Activated B cell treated with CpG ODN at 0.5 μM for 24 hours (primary cell): ENCODE measurements at regions not wholly inside any gene's neighbourhood (a gene's known extent, or its start where the extent isn't known, plus 50 kb on each side); places are given as distances from the start of the nearest gene placed in this dataset.

Source experiments
- ATAC-seq: fragments of 200-7000 bp; cut with Tn5 transposase; one replicate; pipeline ENCODE4 v1.10.0; 2021; ENCODE audit warnings: low read depth, mild to moderate bottlenecking, moderate library complexity
- CTCF ChIA-PET: fragments of 350-600 bp; sonication (Branson Sonifier 250); formaldehyde crosslinking; loops from one replicate; lab custom pipeline; 2021; ENCODE audit warnings: antibody characterized with exemption; lab: Charles Lee
- POLR2A ChIA-PET: fragments of 350-600 bp; sonication (Branson Sonifier 250); formaldehyde crosslinking; loops from one replicate; lab custom pipeline; 2021; ENCODE audit warnings: antibody characterized with exemption; lab: Charles Lee
- DNase-seq: peaks from one replicate; pipeline ENCODE4 v3.0.0; 2022
- H3K27ac Mint-ChIP-seq: one replicate; pipeline ENCODE4 v1.8.0; 2020; ENCODE audit warnings: mixed read lengths
- H3K27me3 Mint-ChIP-seq: one replicate; pipeline ENCODE4 v1.8.0; 2021; ENCODE audit warnings: mixed read lengths
- H3K36me3 Mint-ChIP-seq: one replicate; pipeline ENCODE4 v1.8.0; 2021; ENCODE audit warnings: low read depth, mixed read lengths
- H3K4me1 Mint-ChIP-seq: one replicate; pipeline ENCODE4 v1.8.0; 2021; ENCODE audit warnings: mixed read lengths
- H3K4me3 Mint-ChIP-seq: one replicate; pipeline ENCODE4 v1.8.0; 2020; ENCODE audit warnings: mild to moderate bottlenecking, mixed read lengths
- H3K9me3 Mint-ChIP-seq: one replicate; pipeline ENCODE4 v1.8.0; 2020; ENCODE audit warnings: mixed read lengths
- intact Hi-C: fragments of 100-400 bp; cut with micrococcal nuclease; formaldehyde crosslinking; loops from one replicate; pipeline ENCODE4 v1.15.1; 2024
- TF ChIP-seq, protein P1 (sequence below): fragments of 200-600 bp; IDR thresholded peaks from one replicate; pipeline ENCODE4 v1.8.0; 2022; ENCODE audit warnings: antibody characterized with exemption, mild to moderate bottlenecking

DNA sequence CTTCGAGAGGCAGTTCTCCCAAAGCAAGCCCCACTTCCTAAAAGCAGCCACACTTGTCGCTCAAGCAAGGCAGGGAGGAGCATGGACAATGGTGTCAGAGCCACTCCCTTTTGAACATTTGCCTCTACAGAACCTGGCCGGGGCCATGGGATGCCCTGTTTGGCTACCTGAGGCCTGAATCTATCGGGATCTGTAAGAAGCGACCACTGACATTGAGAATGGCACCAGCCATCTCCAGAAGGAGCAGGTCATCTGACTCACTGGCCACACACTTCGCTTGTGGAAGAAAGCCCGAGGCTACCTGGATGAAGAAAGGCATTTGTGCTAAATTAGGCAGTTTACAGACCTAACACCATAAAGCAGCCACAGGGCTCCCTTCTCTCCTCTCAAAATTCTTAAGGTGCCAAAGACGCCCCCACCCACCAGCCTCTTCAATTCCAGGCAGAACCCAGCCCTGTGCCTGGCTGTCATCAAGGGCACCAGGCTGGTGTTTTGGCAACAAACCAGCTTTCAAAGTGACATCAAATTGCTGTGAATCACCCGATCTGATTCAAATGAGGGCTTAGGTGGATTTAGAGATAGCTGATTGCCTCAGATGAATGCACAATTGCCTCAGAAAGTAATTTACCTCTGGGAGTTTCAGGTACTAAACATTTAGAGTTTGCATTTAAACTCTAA is 104.8 kb downstream of the ETS2 start:
- no peak for ATAC-seq
- no peaks in the 10 kb centered on the region for H3K36me3 Mint-ChIP-seq
- no peaks in the 10 kb centered on the region for H3K4me1 Mint-ChIP-seq
- H3K27ac Mint-ChIP-seq, result no peak overlapping the region
- intact Hi-C loops, result no loop called here
- TF ChIP-seq, protein P1, sequence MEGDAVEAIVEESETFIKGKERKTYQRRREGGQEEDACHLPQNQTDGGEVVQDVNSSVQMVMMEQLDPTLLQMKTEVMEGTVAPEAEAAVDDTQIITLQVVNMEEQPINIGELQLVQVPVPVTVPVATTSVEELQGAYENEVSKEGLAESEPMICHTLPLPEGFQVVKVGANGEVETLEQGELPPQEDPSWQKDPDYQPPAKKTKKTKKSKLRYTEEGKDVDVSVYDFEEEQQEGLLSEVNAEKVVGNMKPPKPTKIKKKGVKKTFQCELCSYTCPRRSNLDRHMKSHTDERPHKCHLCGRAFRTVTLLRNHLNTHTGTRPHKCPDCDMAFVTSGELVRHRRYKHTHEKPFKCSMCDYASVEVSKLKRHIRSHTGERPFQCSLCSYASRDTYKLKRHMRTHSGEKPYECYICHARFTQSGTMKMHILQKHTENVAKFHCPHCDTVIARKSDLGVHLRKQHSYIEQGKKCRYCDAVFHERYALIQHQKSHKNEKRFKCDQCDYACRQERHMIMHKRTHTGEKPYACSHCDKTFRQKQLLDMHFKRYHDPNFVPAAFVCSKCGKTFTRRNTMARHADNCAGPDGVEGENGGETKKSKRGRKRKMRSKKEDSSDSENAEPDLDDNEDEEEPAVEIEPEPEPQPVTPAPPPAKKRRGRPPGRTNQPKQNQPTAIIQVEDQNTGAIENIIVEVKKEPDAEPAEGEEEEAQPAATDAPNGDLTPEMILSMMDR, result no peak
- H3K9me3 Mint-ChIP-seq, result no peaks in the 10 kb centered on the region
- ChIA-PET CTCF (no interaction called here), POLR2A (no interaction called here)
- H3K27me3 Mint-ChIP-seq, result peaks cover 2% of the 10 kb centered on the region
- no peak overlapping the region for H3K4me3 Mint-ChIP-seq
- DNase-seq, result no peak

DNA sequence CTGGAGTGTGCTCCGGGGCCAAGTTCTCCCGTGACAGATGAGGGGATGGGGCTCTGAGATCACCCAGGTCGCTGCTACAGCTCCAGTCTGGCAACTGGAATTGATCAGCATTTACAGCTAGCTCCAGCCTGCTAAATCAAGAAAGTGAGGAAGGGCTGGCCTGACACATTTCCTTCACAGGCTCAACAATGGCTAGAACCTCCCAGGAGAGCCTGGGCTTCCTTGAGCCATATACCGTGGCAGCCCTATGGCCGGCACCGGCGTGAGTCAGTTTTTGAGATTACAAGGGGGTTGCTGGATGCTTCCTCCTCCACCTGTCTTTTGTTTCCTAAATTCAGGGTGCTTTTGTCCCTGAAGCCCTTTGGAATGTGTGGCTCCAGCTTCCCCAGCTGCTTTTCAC is 104.2 kb downstream of the ETS2 start:
- Mint-ChIP-seq H3K9me3 (no peaks in the 10 kb centered on the region), H3K4me1 (no peaks in the 10 kb centered on the region), H3K27ac (no peak overlapping the region), H3K27me3 (peaks cover 2% of the 10 kb centered on the region), H3K36me3 (no peaks in the 10 kb centered on the region), H3K4me3 (no peak overlapping the region)
- CTCF ChIA-PET, result no interaction called here
- TF ChIP-seq, protein P1, result no peak
- POLR2A ChIA-PET, result no interaction called here
- ATAC-seq (no peak), DNase-seq (no peak)
- intact Hi-C loops, result no loop called here

DNA sequence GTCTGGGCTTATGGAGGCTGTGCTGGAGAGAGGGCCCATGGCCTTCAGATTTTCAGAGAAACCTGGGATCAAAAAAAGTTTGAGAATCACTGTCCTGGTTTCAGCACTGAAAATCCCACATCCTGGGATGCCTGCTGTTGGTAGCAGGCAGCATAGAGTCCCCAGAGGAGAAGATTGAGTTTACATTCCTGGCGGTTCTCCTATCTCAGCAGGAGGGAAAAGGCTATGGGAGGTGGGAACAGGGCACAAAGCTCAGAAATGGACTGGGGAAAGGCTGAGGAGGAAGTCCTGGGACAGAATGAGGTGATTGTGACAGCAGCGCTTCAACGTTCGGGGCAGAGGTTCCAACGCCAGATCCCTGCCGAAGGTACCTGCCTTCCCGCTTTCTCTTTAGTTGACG is 103.4 kb downstream of the ETS2 start:
- ChIA-PET POLR2A (no interaction called here), CTCF (no interaction called here)
- intact Hi-C loops, result no loop called here
- Mint-ChIP-seq H3K9me3 (no peaks in the 10 kb centered on the region), H3K36me3 (no peaks in the 10 kb centered on the region), H3K4me1 (no peaks in the 10 kb centered on the region), H3K27me3 (peaks cover 2% of the 10 kb centered on the region), H3K4me3 (no peak overlapping the region), H3K27ac (no peak overlapping the region)
- ATAC-seq (no peak), DNase-seq (no peak)
- TF ChIP-seq, protein P1, result no peak

DNA sequence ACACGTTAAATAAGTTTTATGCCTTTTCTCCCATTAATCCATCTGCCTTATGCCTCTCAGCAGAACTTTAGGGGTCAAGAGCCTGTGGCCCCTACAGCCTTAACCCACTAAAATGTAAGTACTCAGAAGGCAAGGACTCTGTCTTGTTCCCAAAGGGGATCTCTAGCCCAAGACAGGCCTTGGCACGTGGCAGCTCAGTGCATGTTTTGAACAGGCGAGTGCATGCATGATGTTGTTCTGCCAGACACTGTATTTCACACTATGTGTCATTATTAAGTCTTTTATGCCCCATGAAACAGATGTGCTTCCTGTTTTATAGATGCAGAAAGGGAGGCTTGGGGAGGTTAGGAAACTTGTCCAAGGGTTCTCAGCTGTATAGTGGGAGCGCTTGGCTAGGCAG is 102.8 kb downstream of the ETS2 start:
- Mint-ChIP-seq H3K27ac (no peak overlapping the region), H3K4me3 (no peak overlapping the region), H3K27me3 (peaks cover 2% of the 10 kb centered on the region), H3K36me3 (no peaks in the 10 kb centered on the region), H3K4me1 (no peaks in the 10 kb centered on the region), H3K9me3 (no peaks in the 10 kb centered on the region)
- DNase-seq (no peak), ATAC-seq (no peak)
- intact Hi-C loops, result no loop called here
- ChIA-PET POLR2A (no interaction called here), CTCF (no interaction called here)
- TF ChIP-seq, protein P1, result no peak

DNA sequence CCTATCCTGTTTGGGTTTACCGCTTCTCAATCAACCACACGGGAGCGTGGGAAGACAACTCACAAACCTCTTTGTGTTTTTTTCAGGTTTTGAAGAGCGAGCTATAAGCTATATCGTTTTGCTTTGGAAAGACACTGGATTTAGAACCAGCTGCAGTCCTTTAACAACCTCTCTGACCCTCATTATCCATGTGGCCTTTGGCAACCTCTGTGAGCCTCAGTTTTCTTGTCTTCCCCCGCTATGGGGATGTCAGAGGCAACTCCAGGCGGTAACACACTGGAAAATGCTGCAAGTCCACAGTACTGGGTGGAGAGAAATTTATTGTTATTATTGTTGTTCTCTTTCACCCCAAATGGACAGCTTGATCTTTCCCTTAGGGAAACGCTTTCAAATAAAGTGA is 100.0 kb downstream of the ETS2 start:
- TF ChIP-seq, protein P1, result no peak
- H3K4me3 Mint-ChIP-seq, result no peak overlapping the region
- H3K27me3 Mint-ChIP-seq, result no peaks in the 10 kb centered on the region
- H3K36me3 Mint-ChIP-seq, result no peaks in the 10 kb centered on the region
- POLR2A ChIA-PET, result no interaction called here
- no peak overlapping the region for H3K27ac Mint-ChIP-seq
- H3K4me1 Mint-ChIP-seq, result no peaks in the 10 kb centered on the region
- H3K9me3 Mint-ChIP-seq, result no peaks in the 10 kb centered on the region
- intact Hi-C loops, result no loop called here
- CTCF ChIA-PET, result no interaction called here
- no peak for ATAC-seq
- DNase-seq, result no peak
